ENCODE measurements at regions not wholly inside any gene's neighbourhood (a gene's known extent, or its start where the extent isn't known, plus 50 kb on each side); places are given as distances from the start of the nearest gene placed in this dataset.

GRCh38 chr15:85960381-85960780 lies 119.3 kb upstream of the AGBL1 start:
- Histone ChIP-seq H3K4me1 (ENCODE audit: low read length) (peaks cover 18% of the 10 kb centered on the region), H3K9me3 (ENCODE audit: insufficient read depth, low read length) (peaks cover 11% of the 10 kb centered on the region; the same call in 1 of the 2 replicates), H3K79me2 (ENCODE audit: low read length) (no peaks in the 10 kb centered on the region), H3K9ac (ENCODE audit: low read length) (no peak overlapping the region), H3K27ac (ENCODE audit: low read length) (no peak overlapping the region), H3K4me2 (ENCODE audit: low read length) (no peak overlapping the region), H2AFZ (ENCODE audit: low read depth, low read length) (no peak overlapping the region), H4K20me1 (ENCODE audit: insufficient read depth, low read length) (peaks cover 2% of the 10 kb centered on the region; the same call in 1 of the 2 replicates), H3K4me3 (ENCODE audit: low read length) (no peak overlapping the region), H3K27me3 (ENCODE audit: low read depth, low read length) (peaks cover 55% of the 10 kb centered on the region), H3K36me3 (replicated peaks; ENCODE audit: low read depth, low read length) (peaks cover 2% of the 10 kb centered on the region)
- TF ChIP-seq EZH2phosphoT487 (IDR thresholded peaks at IDR 0.05; ENCODE audit: low read depth), result no peak
- TF ChIP-seq CTCF (IDR thresholded peaks at IDR 0.05; ENCODE audit: low read depth, low read length), result no peak

GRCh38 chr15:85961821-85962220 lies 117.8 kb upstream of the AGBL1 start:
- Histone ChIP-seq H3K9ac (ENCODE audit: low read length) (no peak overlapping the region), H3K27ac (ENCODE audit: low read length) (no peak overlapping the region), H3K4me2 (ENCODE audit: low read length) (no peak overlapping the region), H3K9me3 (ENCODE audit: insufficient read depth, low read length) (peaks cover 2% of the 10 kb centered on the region; the same call in 1 of the 2 replicates), H4K20me1 (ENCODE audit: insufficient read depth, low read length) (peaks cover 2% of the 10 kb centered on the region; the same call in 1 of the 2 replicates), H3K4me1 (ENCODE audit: low read length) (peaks cover 3% of the 10 kb centered on the region), H2AFZ (ENCODE audit: low read depth, low read length) (no peak overlapping the region), H3K79me2 (ENCODE audit: low read length) (no peaks in the 10 kb centered on the region), H3K36me3 (replicated peaks; ENCODE audit: low read depth, low read length) (no peaks in the 10 kb centered on the region), H3K27me3 (ENCODE audit: low read depth, low read length) (peaks cover 70% of the 10 kb centered on the region), H3K4me3 (ENCODE audit: low read length) (no peak overlapping the region)
- TF ChIP-seq EZH2phosphoT487 (IDR thresholded peaks at IDR 0.05; ENCODE audit: low read depth) (no peak), CTCF (IDR thresholded peaks at IDR 0.05; ENCODE audit: low read depth, low read length) (no peak)

GRCh38 chr15:85963262-85963760 lies 116.4 kb upstream of the AGBL1 start:
- Histone ChIP-seq H3K27me3 (ENCODE audit: low read depth, low read length) (peaks cover 68% of the 10 kb centered on the region), H3K4me2 (ENCODE audit: low read length) (no peak overlapping the region), H2AFZ (ENCODE audit: low read depth, low read length) (no peak overlapping the region), H3K4me3 (ENCODE audit: low read length) (no peak overlapping the region), H4K20me1 (ENCODE audit: insufficient read depth, low read length) (peaks cover 2% of the 10 kb centered on the region; the same call in 1 of the 2 replicates), H3K79me2 (ENCODE audit: low read length) (no peaks in the 10 kb centered on the region), H3K9ac (ENCODE audit: low read length) (no peak overlapping the region), H3K9me3 (ENCODE audit: insufficient read depth, low read length) (no peaks in the 10 kb centered on the region), H3K27ac (ENCODE audit: low read length) (no peak overlapping the region), H3K36me3 (replicated peaks; ENCODE audit: low read depth, low read length) (no peaks in the 10 kb centered on the region), H3K4me1 (ENCODE audit: low read length) (no peaks in the 10 kb centered on the region)
- TF ChIP-seq EZH2phosphoT487 (IDR thresholded peaks at IDR 0.05; ENCODE audit: low read depth) (no peak), CTCF (IDR thresholded peaks at IDR 0.05; ENCODE audit: low read depth, low read length) (no peak)

GRCh38 chr15:85964471-85964870 lies 115.2 kb upstream of the AGBL1 start:
- H3K36me3 ChIP-seq (replicated peaks; ENCODE audit: low read depth, low read length), result no peaks in the 10 kb centered on the region
- H3K4me1 ChIP-seq (ENCODE audit: low read length), result no peaks in the 10 kb centered on the region
- H3K27me3 ChIP-seq (ENCODE audit: low read depth, low read length), result peaks cover 58% of the 10 kb centered on the region
- no peak overlapping the region for H3K4me3 ChIP-seq (ENCODE audit: low read length)
- peaks cover 2% of the 10 kb centered on the region; the same call in 1 of the 2 replicates for H4K20me1 ChIP-seq (ENCODE audit: insufficient read depth, low read length)
- no peak overlapping the region for H3K4me2 ChIP-seq (ENCODE audit: low read length)
- no peaks in the 10 kb centered on the region for H3K9me3 ChIP-seq (ENCODE audit: insufficient read depth, low read length)
- no peak overlapping the region for H2AFZ ChIP-seq (ENCODE audit: low read depth, low read length)
- TF ChIP-seq EZH2phosphoT487 (IDR thresholded peaks at IDR 0.05; ENCODE audit: low read depth), result no peak
- no peak for TF ChIP-seq CTCF (IDR thresholded peaks at IDR 0.05; ENCODE audit: low read depth, low read length)
- no peaks in the 10 kb centered on the region for H3K79me2 ChIP-seq (ENCODE audit: low read length)
- H3K27ac ChIP-seq (ENCODE audit: low read length), result no peak overlapping the region
- H3K9ac ChIP-seq (ENCODE audit: low read length), result no peak overlapping the region
